ENCODE measurements at regions not wholly inside any gene's neighbourhood (a gene's known extent, or its start where the extent isn't known, plus 50 kb on each side); places are given as distances from the start of the nearest gene placed in this dataset.

GRCh38 chr13:37410316-37410715 lies 188.3 kb downstream of the POSTN start:
- TF ChIP-seq CTCF (IDR thresholded peaks at IDR 0.05) (no peak), POLR2A (IDR thresholded peaks at IDR 0.05) (no peak)

Data from sigmoid colon (tissue), 3 donors.